MM.1S (cell line): ENCODE measurements at regions not wholly inside any gene's neighbourhood (a gene's known extent, or its start where the extent isn't known, plus 50 kb on each side); places are given as distances from the start of the nearest gene placed in this dataset.

Source experiments
- DNase-seq: peaks from one replicate; pipeline ENCODE4 v3.0.0-alpha.2; 2015
- H2AFZ ChIP-seq: fragments of 300-600 bp; sonication (generic); 2 replicates; pipeline ENCODE4 v1.6.0; 2016; ENCODE audit warnings: antibody characterized with exemption, low read length
- H3F3A ChIP-seq: fragments of 300-600 bp; sonication (generic); 2 replicates; pipeline ENCODE4 v1.6.1; 2016; ENCODE audit warnings: mild to moderate bottlenecking, antibody characterized with exemption, low read length, moderate library complexity, mixed read lengths; ENCODE audit not compliant: insufficient read depth
- H3K27ac ChIP-seq: fragments of 300-600 bp; sonication (generic); 2 replicates; pipeline ENCODE4 v1.5.1; 2016; ENCODE audit warnings: mild to moderate bottlenecking, low read length
- H3K27me3 ChIP-seq: fragments of 300-600 bp; sonication (generic); replicated peaks from 2 replicates; pipeline ENCODE4 v1.6.0; 2016; ENCODE audit warnings: low read length; ENCODE audit not compliant: insufficient read depth
- H3K36me3 ChIP-seq: fragments of 300-600 bp; sonication (generic); replicated peaks from 2 replicates; pipeline ENCODE4 v1.6.1; 2016; ENCODE audit warnings: mild to moderate bottlenecking, low read length, mixed read lengths; ENCODE audit not compliant: insufficient read depth
- H3K4me1 ChIP-seq: fragments of 300-600 bp; sonication (generic); 2 replicates; pipeline ENCODE4 v1.6.1; 2016; ENCODE audit warnings: low read length, mixed read lengths
- H3K4me2 ChIP-seq: fragments of 300-600 bp; sonication (generic); 2 replicates; pipeline ENCODE4 v1.6.0; 2016; ENCODE audit warnings: low read depth, low read length
- H3K4me3 ChIP-seq: fragments of 300-600 bp; sonication (generic); 2 replicates; pipeline ENCODE4 v1.5.1; 2016; ENCODE audit warnings: low read length, mixed read lengths
- H3K79me2 ChIP-seq: fragments of 300-600 bp; sonication (generic); 2 replicates; pipeline ENCODE4 v1.6.1; 2016; ENCODE audit warnings: mixed run types, low read length, mixed read lengths
- H3K9ac ChIP-seq: fragments of 300-600 bp; sonication (generic); 2 replicates; pipeline ENCODE4 v1.6.1; 2016; ENCODE audit warnings: low read length, mixed read lengths
- H3K9me2 ChIP-seq: fragments of 300-600 bp; sonication (generic); replicated peaks from 2 replicates; pipeline ENCODE4 v1.6.1; 2016; ENCODE audit warnings: mild to moderate bottlenecking, low read length, mixed read lengths; ENCODE audit not compliant: insufficient read depth
- H3K9me3 ChIP-seq: fragments of 300-600 bp; sonication (generic); replicated peaks from 2 replicates; pipeline ENCODE4 v1.6.1; 2016; ENCODE audit warnings: mild to moderate bottlenecking, low read length, mixed read lengths; ENCODE audit not compliant: insufficient read depth
- H4K20me1 ChIP-seq: fragments of 300-600 bp; sonication (generic); 2 replicates; pipeline ENCODE4 v1.6.1; 2016; ENCODE audit warnings: mild to moderate bottlenecking, low read length, moderate library complexity, mixed read lengths; ENCODE audit not compliant: insufficient read depth
- CTCF ChIP-seq: fragments of 300-600 bp; sonication (generic); IDR thresholded peaks from 2 replicates; pipeline ENCODE4 v1.5.1; 2016; ENCODE audit warnings: antibody characterized with exemption, low read length, mixed read lengths
- EZH2 ChIP-seq: fragments of 300-600 bp; sonication (generic); optimal IDR thresholded peaks from 2 replicates; pipeline ENCODE3; 2017; ENCODE audit warnings: low read depth, mild to moderate bottlenecking, antibody characterized with exemption, low read length, mixed read lengths
- EZH2phosphoT487 ChIP-seq: fragments of 300-600 bp; sonication (generic); IDR thresholded peaks from 2 replicates; pipeline ENCODE4 v1.6.1; 2018; ENCODE audit warnings: antibody characterized with exemption, low read length

- Histone ChIP-seq H3K9ac (no peak overlapping the region), H3K9me2 (no peaks in the 10 kb centered on the region), H2AFZ (no peak overlapping the region), H3K9me3 (no peaks in the 10 kb centered on the region), H3K27ac (no peak overlapping the region), H4K20me1 (no peaks in the 10 kb centered on the region), H3K4me3 (no peak overlapping the region), H3K79me2 (no peaks in the 10 kb centered on the region), H3K36me3 (no peaks in the 10 kb centered on the region), H3K27me3 (no peaks in the 10 kb centered on the region), H3F3A (no peaks in the 10 kb centered on the region), H3K4me1 (no peaks in the 10 kb centered on the region), H3K4me2 (no peak overlapping the region)
- TF ChIP-seq EZH2phosphoT487, result no peak
- TF ChIP-seq CTCF, result no peak
- TF ChIP-seq EZH2, result no peak
- no peak for DNase-seq
These were observed 50.5 kb upstream of the FOXP2 start for GRCh38 chr7:114364151-114364550.

- Histone ChIP-seq H2AFZ (no peak overlapping the region), H3F3A (no peaks in the 10 kb centered on the region), H3K9me2 (no peaks in the 10 kb centered on the region), H4K20me1 (no peaks in the 10 kb centered on the region), H3K9me3 (no peaks in the 10 kb centered on the region), H3K27me3 (no peaks in the 10 kb centered on the region), H3K4me3 (no peak overlapping the region), H3K79me2 (no peaks in the 10 kb centered on the region), H3K36me3 (no peaks in the 10 kb centered on the region), H3K27ac (no peak overlapping the region), H3K4me1 (no peaks in the 10 kb centered on the region), H3K9ac (no peak overlapping the region), H3K4me2 (no peak overlapping the region)
- no peak for TF ChIP-seq CTCF
- no peak for TF ChIP-seq EZH2phosphoT487
- no peak for TF ChIP-seq EZH2
- DNase-seq, result no peak
These were observed 51.3 kb upstream of the FOXP2 start for GRCh38 chr7:114363292-114363691.

- no peak overlapping the region for H3K4me3 ChIP-seq
- H3K4me2 ChIP-seq, result no peak overlapping the region
- no peak overlapping the region for H2AFZ ChIP-seq
- H3K9me2 ChIP-seq, result no peaks in the 10 kb centered on the region
- DNase-seq, result no peak
- H3K9ac ChIP-seq, result no peak overlapping the region
- no peaks in the 10 kb centered on the region for H3K36me3 ChIP-seq
- H3K27ac ChIP-seq, result no peak overlapping the region
- H3K79me2 ChIP-seq, result no peaks in the 10 kb centered on the region
- no peaks in the 10 kb centered on the region for H3K4me1 ChIP-seq
- H3F3A ChIP-seq, result no peaks in the 10 kb centered on the region
- no peaks in the 10 kb centered on the region for H4K20me1 ChIP-seq
- H3K27me3 ChIP-seq, result no peaks in the 10 kb centered on the region
- no peak for TF ChIP-seq CTCF
- no peak for TF ChIP-seq EZH2
- no peaks in the 10 kb centered on the region for H3K9me3 ChIP-seq
These were observed 55.7 kb upstream of the FOXP2 start for GRCh38 chr7:114358911-114359310.
